HG03442 (cell line): ENCODE measurements at regions not wholly inside any gene's neighbourhood (a gene's known extent, or its start where the extent isn't known, plus 50 kb on each side); places are given as distances from the start of the nearest gene placed in this dataset.
"Not testable (repeated sequence)": the region's sequence is repeated elsewhere in the genome, so short reads cannot be mapped to it uniquely, and the experiment has no call there.

Experiments
- ATAC-seq: cut with Tn5 transposase; IDR thresholded peaks from one replicate; pipeline ENCODE4 v1.9.1; 2021; ENCODE audit warnings: mild to moderate bottlenecking, moderate library complexity; ENCODE audit not compliant: unreplicated experiment

- no peak for ATAC-seq
These were observed 172.4 kb upstream of the RTL1 start for GRCh38 chr14:101075801-101076413.

- no peak for ATAC-seq
These were observed 173.1 kb upstream of the RTL1 start for GRCh38 chr14:101076451-101077198.

- no peak for ATAC-seq
These were observed 174.1 kb upstream of the RTL1 start for GRCh38 chr14:101077481-101078074.

GRCh38 chr14:101078170-101078891 lies 174.8 kb upstream of the RTL1 start:
- ATAC-seq: no peak

GRCh38 chr14:101078892-101079221 lies 175.3 kb upstream of the RTL1 start:
- no peak for ATAC-seq

GRCh38 chr14:101080922-101081593 lies 177.5 kb upstream of the RTL1 start:
- no peak for ATAC-seq

- no peak for ATAC-seq
These were observed 178.5 kb upstream of the RTL1 start for GRCh38 chr14:101082036-101082435.

- no peak for ATAC-seq
These were observed 179.2 kb upstream of the RTL1 start for GRCh38 chr14:101082436-101083384.

- ATAC-seq: no peak
These were observed 180.3 kb upstream of the RTL1 start for GRCh38 chr14:101083564-101084435.

GRCh38 chr14:101084436-101084826 lies 180.9 kb upstream of the RTL1 start:
- ATAC-seq: no peak

- no peak for ATAC-seq
These were observed 183.4 kb upstream of the RTL1 start for GRCh38 chr14:101086926-101087325.

GRCh38 chr14:101087614-101088394 lies 184.3 kb upstream of the RTL1 start:
- ATAC-seq: no peak

GRCh38 chr14:101088395-101088667 lies 184.8 kb upstream of the RTL1 start:
- ATAC-seq: no peak

GRCh38 chr14:101088714-101089113 lies 185.2 kb upstream of the RTL1 start:
- no peak for ATAC-seq

- not testable (repeated sequence) for ATAC-seq
These were observed 187.0 kb upstream of the RTL1 start for GRCh38 chr14:101090478-101090877.

- no peak for ATAC-seq
These were observed 187.5 kb upstream of the RTL1 start for GRCh38 chr14:101090976-101091375.

GRCh38 chr14:101094916-101095315 lies 191.4 kb upstream of the RTL1 start:
- not testable (repeated sequence) for ATAC-seq

GRCh38 chr14:101096551-101096950 lies 193.0 kb upstream of the RTL1 start:
- ATAC-seq: no peak
